C1 segment of cervical spinal cord (tissue), 14 donors: ENCODE measurements at regions not wholly inside any gene's neighbourhood (a gene's known extent, or its start where the extent isn't known, plus 50 kb on each side); places are given as distances from the start of the nearest gene placed in this dataset.
A peak's percentile ranks its signal among the peaks of the same experiment; 100 is the strongest.
"Not testable (repeated sequence)": the region's sequence is repeated elsewhere in the genome, so short reads cannot be mapped to it uniquely, and the experiment has no call there.

ENCODE experiments used
- DNase-seq, 14 donors: peaks; one replicate each; lab custom pipeline; 2025; lab: John Stamatoyannopoulos, UW

DNA sequence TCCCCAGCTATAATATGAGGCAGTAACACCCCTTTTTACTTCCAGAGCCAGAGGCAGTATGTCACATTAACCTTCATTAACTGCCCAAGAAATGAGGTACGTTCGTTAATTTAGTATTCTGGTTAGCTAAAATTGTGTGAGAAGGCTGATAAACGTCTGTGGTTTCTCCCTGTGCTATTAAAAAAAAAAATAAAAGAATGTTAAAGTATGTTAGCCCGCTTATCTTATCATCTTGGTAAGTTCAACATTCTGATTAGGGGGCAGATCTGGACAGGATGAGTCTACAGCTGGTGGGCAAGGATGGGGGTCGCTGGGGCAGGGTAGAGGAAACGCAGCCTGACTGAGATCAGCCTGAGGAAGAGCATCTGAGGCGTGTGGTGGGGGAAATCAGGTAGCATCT lies 154.0 kb downstream of the PRL start:
- DNase-seq = no peak

DNA sequence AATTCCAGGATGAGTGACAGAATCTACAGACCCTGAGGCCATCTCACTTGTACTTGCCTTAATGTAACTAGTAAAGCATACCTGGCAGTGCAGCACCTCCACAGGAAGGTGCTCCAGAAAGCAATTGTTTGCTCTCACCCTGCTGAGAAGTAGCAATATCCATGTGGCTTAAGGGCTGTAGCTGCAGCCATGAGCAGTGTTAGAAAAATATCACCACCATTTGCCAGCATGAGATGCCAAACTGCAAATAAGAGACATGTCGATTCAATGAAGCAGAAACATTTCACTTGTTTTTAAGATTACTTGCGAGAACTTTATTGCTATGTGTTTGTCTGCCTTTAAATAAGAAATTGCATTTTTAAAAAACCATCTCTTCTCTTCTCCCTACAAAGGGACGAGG lies 151.5 kb downstream of the PRL start:
- no peak for DNase-seq

DNA sequence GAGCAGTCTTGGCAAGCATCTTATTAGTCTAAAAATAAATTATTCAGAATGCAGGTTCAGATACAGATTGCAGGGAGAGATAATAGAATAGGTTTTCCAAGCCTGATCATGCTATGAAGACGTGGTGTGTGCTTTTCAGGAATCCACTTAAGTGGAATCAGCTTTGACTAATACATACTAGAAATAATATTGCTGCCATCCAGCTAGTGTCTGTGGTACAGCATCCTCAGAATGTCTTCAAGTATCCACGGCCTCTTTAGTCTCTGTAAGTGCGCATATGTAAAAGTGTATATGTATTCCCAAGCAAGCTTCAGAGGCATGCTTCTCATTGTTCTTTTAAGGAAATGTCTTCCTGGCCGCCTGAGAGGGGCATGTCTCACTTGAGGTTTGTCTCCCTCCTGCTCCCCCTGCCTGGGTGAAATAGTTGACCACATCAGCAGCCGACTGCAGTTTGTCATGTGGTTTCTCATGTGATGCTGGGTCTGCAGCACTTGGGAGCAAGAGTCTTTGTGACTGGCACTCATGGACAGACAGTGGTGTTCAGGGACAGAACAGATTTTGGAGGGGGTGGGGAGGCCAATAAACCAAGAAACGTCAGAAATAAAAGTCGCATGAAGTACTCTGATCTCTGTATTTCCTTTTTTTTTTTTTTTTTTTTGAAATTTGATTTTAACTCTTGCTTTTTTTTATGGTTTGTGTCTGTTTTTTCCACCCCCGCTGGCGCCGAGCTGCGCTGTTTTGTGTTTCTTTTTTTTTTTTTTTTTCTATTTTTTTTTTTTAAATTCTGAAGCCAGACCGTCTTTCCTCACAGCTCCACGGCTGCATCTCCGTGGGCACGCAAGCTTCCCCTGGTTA lies 150.8 kb downstream of the PRL start:
- peak in 13 of 14 donors; percentile 17 to 84 (median 69) for DNase-seq

DNA sequence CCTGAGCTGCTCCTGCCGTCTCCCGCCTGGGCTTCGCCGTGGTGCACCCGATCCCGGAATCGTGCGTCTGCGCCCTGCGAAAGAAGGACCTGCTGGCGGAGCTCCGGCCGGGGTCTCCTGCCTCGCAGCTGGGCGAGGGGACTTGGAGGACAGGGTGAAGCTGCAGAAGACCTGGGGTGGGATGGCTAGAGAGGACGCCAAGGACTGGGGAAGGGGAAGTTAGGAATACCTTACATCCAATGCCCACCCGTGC lies 150.2 kb downstream of the PRL start:
- DNase-seq = peak in 3 of 14 donors; percentile 17 to 72 (median 66)

DNA sequence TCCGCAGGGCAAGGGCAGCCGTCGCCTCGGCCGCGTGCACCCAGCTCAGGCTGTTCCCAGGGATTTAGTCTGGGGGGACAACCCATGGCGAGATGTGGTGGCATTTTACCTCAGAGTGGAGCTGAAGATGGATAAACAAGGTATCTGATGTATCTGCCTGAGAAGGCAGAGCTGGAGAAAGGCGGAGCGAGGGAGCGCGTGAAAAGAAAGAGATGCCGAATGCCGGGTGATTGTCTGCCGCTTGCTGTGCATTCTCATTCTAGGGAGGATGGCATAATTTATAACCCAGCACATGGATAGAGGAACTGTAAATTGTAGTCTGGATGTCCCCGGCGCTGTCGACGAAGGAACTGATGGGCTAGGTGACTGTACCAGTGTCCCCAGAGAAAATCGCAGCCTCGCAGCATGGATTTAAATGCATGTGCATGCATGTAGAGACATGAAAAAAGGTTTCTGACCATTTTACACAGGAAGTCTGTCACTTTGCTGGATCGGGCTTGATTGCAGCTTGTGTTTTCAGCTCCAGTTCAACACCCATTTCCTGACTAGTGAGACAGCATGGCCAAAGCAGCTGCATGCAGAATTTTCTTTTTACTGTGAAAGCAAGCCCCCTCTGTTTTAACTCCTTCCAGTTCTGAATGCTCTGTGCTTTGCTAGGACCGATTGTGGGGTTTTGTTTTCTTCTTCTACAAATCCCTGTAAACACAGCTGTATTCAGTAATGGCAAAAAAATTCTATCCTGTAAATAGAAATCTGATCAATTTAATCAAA lies 149.7 kb downstream of the PRL start:
- DNase-seq = peak in 10 of 14 donors; percentile 4 to 72 (median 52)

DNA sequence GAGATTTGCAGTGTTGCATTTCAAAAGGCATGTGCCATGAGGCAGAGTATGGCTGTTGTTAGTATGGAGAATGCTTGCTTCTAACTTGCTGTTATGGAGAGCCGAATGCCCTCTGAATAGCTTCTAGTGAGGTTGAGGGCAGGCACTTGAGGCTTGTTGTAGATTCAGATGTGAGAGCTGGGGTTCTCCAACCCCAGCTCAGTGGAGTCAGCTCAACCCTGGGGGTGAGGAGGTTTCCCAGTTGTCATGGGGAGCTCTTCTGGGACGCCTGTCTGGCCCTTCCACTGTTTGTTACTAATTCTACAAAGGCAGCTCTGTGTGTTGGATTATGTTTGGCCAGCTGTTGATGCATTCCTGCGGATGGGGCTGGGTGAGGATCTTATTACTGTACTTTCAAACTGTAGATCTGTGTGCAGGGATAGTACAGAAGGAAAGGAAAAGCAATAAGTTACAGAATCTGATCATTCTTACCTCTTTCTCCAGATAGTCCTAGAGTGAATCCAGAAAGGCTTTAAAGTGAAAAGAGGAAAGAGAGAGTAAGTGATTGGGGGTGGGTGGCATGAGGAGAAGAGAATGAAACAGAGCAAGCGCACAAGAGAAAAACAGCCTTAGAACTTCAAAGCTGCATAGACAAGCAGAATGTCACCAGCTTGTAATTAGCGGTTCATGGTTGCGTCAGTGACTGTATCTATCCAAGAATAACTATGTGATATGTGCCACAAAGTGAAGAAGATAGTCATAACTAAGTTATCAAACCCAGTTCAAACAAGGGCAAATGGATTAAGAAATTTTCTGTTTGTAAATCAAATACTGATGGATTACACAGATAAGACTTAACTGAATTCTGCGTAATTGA lies 148.7 kb downstream of the PRL start:
- peak in 11 of 14 donors; percentile 3 to 47 (median 27) for DNase-seq

DNA sequence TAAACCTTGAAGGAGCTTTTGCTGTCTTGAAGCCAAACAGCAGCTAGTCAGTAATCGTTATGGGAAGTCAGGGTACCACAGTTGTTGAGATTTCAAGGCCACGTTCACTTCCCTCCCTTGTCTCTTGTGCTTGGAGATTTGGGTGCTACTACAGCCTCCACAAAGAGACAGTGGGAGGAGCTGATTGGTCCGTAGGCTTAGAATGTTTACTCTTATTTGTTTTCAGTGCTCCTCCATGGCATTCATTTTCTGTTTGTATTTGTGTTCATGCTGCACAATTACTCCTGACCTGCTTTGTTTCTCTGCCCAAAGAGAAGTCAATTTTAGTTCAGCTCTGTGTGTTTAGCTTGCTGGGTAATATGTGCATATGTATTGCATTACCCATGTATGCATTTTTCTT lies 147.7 kb downstream of the PRL start:
- peak in 5 of 14 donors; percentile 0 to 25 (median 5) for DNase-seq

DNA sequence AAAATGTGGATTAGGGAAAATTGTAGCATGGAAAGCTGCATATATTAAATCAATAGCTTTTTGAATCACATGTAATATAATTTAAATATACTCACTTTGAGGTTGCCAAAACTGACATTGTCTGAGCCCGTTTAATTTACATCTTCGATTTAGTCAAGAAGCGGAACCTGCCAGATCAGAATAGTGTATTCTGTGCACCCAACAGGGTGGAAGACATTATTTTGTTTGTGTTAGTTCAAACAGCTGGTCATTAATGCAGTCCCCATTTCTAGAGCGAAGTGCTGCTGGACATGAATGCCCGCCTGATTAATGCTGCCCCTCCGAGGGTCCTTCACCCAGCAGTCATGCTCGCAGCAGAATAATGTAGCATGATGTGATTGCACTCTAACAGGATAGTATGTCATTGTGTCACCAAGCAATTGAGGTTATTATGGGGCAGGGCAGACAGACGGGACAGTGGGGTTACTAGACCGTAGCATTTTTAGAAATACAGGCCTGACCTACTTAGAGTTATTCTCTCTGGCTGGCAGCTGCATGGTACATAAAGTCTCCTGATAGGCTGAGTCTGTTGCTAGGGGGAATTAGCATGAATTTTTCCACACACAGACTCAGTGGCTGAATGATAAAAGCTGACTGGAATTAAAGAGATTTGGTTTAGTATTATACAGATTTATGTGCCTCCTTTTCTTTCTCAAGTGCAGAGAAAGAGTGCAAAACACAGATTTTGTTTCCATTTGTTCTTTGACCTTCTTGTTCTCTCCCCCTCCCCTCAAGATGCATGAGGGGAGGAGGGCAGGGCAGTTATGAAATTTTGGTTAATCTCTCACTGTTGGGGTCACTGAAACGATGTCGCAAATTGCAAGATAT lies 147.1 kb downstream of the PRL start:
- peak in 10 of 14 donors; percentile 3 to 51 (median 20) for DNase-seq

DNA sequence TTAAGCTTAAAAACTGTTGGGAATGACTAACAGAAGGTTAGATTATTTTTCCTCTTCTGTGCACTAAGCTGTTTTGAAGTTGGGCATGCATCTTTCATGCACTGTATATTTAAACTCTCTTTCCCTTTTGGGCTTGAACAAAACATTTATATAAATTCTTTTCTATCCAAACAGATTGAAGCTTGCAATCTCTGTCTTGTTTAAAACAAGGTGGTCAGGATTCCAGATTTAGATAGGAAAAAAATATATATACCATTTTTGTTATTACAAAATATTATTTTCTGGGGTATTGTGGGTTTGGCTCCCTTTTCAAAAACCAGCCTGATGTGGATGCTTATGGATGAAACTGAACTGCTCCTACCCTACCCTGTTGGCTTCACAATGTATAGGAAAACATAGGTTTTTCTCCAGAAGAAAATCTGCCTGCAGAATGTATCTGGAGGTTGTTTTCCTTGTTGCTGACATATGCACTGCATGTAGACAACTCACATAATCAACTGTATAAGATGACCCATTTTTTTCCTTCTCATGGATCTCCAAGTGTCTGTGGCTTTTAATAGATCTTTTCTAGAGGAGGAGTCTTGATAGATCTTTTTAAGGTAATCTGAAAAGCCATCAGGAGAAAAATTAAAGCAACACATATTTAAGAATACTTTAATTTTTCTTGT lies 146.3 kb downstream of the PRL start:
- DNase-seq = no peak

DNA sequence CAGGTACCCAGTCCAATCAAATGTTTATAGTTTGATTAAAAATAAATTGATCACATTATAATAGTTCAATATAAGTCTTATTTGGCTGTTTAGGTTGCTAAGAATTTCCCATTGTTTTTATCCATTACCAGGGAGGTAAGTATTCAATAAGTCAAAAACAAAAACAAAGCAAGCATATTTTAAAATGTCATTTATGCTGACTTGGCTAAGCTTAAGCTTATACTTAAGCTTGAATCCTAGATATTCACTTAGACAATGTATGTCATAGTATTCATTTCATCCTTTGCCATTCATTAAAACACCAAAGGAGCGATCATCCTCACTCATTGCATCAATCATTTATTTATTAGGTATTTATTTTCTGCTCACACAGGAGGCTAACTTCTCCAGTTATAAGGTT lies 144.9 kb downstream of the PRL start:
- DNase-seq = no peak

DNA sequence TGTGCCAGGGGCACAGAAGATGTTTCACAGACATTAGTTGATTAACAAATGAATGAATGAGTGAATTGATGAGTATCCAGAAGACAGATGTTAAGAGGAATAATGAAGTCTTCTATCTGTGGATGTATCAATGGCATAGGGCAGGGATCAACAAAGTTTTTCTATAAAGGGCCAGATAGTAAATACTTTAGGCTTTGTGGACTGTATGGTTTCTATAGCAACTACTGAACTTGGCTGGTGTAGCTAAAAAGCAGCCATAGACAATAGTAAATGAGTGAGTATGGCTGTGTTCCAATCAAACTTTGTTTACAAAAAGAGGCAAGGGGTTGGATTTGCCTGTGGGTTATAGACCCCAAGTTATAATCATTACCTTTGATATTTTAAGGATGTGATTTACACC lies 144.0 kb downstream of the PRL start:
- DNase-seq = no peak

DNA sequence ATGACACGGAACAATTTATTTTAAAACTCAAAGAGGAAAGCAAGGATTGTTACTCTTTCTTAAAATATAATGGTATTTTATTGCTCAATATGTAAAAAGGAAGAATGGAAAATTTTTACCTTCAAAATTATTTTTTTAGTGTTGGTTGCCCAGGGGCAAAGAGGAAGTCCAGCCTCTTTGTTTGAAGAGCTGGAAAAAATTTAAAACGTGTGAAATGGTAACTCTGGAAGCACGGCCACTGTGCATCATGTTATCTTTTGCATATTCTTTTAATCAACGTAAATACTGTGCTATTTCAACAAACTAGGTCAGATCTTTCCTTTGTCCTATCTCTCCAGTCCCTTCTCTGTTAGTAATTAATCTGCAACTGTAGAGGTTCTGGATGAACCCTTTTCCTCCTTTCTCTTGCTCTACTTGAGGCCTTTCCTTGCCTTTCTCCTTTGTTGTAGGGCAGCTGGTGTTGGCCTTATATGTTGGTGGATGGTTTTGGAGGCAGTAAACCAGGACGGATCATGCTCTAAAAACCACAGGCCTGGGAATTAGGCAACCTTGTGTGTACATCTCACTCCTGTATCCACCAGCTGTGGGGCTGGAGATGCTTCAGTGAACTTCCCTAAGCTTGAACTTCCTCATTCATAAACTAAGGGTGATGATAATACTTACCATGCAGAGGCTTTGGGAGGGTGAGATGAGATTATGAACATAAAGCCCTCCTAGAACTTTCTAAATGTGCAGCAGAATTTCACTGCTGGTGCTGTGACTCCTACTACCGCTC lies 143.3 kb downstream of the PRL start:
- DNase-seq = no peak

DNA sequence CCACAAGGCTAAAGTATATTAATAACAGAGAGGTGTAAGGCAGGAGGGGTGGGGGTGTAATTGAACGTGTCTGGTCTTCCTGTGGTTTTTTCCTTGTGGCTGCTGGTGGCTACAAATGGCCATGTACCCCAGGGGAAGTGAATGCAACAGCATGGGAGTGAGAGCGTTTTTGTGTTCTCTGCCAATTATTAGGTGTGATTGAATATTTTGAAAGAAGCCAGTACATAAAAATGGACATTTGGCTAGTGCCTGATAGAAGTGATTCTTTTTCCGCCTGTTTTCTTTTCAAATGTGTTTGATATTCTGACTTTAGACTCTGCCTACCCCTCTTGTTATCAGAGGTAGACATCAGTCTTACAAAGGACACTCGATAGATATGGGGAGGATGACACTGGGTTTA lies 141.3 kb downstream of the PRL start:
- no peak for DNase-seq

DNA sequence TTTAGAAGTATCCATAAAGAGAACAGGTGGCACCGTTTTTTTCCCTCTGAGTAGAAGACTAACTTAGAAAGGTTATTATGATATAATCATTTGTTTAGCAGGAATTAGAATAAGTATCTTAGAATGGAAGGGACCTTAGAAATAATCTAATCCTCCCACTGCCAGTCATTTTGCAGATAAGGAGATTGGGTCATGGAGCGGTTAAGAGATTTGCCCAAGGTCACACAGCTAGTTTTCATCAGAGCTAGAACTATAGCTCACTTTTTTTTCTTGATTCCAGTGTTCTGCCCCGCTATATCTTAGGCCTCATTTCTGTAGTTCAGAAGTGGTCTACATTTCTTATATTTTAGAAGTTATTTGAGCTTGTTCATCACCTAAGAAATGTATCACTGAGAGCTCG lies 139.6 kb downstream of the PRL start:
- DNase-seq = no peak

DNA sequence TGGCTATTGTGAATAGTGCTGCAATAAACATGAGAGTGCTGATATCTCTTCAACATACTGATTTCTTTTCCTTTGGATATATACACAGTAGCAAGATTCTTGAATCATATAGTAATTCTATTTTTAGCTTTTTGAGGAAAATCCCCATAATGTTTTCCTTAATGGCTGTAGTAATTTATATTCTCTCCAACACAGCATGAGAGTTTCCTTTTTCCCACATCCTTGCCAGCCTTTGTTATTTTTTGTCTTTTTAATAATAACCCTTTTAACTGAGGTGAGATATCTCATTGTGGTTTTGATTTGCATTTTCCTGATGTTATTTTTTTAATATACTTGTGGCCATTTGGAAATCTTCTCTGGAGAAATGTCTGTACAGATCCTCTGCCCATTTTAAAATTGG lies 132.6 kb downstream of the PRL start:
- DNase-seq = no peak

DNA sequence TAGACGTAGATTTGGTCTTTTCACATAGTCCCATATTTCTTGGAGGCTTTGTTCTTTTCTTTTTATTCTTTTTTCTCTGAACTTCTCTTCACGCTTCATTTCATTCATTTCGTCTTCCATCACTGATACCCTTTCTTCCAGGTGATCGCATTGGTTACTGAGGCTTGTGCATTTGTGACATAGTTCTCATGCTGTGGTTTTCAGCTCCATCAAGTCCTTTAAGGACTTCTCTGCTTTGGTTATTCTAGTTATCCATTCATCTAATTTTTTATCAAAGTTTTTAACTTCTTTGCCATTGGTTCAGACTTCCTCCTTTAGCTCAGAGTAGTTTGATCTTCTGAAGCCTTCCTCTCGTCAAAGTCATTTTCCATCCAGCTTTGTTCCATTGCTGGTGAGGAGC lies 125.8 kb downstream of the PRL start:
- DNase-seq = not testable (repeated sequence)

DNA sequence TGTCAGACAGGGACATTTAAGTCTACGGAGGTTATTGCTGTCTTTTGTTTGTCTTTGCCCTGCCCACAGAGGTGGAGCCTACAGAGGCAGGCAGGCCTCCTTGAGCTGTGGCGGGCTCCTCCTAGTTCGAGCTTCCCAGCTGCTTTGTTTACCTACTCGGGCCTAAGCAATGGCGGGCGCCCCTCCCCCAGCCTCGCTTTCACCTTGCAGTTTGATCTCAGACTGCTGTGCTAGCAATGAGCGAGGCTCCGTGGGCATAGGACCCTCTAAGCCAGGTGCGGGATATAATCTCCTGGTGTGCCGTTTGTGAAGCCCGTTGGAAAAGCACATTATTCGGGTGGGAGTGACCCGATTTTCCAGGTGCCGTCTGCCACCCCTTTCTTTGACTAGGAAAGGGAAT lies 125.0 kb downstream of the PRL start:
- DNase-seq = not testable (repeated sequence)

DNA sequence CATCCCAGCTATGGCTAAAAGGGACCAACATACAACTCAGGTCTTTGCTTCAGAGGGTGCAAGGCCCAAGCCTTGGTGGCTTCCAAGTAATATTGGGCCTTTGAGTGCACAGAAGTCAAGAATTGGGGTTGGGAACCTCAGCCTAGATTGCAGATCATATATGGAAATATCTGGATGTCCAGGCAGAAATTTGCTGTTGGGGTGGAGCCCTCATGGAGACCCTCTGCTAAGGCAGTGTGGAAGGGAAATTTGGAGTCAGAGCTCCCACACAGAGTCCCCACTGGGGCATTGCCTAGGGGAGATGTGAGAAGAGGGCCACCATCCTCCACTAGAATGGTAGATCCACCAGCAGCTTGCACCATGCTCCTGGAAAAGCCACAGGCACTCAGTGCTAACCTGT lies 123.5 kb downstream of the PRL start:
- DNase-seq = no peak

DNA sequence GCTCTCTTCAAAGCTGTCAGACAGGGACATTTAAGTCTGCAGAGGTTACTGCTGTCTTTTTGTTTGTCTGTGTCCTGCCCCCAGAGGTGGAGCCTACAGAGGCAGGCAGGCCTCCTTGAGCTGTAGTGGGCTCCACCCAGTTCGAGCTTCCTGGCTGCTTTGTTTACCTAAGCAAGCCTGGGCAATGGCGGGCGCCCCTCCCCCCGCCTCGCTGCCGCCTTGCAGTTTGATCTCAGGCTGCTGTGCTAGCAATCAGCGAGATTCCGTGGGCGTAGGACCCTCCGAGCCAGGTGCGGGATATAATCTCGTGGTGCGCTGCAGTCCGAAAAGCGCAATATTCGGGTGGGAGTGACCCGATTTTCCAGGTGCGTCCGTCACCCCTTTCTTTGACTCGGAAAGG lies 116.6 kb downstream of the PRL start:
- not testable (repeated sequence) for DNase-seq

DNA sequence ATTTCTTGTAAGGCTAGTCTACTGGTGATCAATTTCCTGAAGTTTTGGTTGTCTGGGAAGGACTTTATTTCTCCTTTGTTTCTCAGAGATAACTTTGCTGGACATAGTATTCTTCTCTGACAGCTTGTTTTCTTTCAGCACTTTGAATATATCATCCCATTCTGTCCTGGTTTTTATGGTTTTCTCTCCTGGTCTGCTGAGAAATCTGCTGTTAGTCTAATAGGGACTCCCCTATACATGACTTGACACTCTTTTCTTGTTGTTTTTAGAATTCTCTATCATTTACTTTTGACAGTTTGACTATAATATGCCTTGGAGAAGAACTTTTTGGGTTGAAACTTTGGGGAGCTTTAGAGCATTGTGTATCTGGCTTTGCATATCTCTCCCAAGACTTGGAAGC lies 112.5 kb downstream of the PRL start:
- no peak for DNase-seq
